Endodermal cell (in vitro differentiated cells): ENCODE measurements at regions not wholly inside any gene's neighbourhood (a gene's known extent, or its start where the extent isn't known, plus 50 kb on each side); places are given as distances from the start of the nearest gene placed in this dataset.

ENCODE experiments used
- DNase-seq: peaks from one replicate; pipeline ENCODE4 v3.0.0-alpha.2; 2017
- H3K27ac ChIP-seq: 2 replicates; pipeline ENCODE4 v1.5.1; 2013; ENCODE audit warnings: mild to moderate bottlenecking, low read depth, low read length, moderate library complexity
- H3K27me3 ChIP-seq: 2 replicates; pipeline ENCODE4 v1.6.1; 2013; ENCODE audit warnings: mild to moderate bottlenecking, low read length, moderate library complexity; ENCODE audit not compliant: insufficient read depth, control insufficient read depth, poor library complexity, severe bottlenecking
- H3K36me3 ChIP-seq: 2 replicates; pipeline ENCODE4 v1.7.0; 2013; ENCODE audit warnings: mild to moderate bottlenecking, low read length, moderate library complexity; ENCODE audit not compliant: control insufficient read depth, insufficient read depth
- H3K4me1 ChIP-seq: one replicate; pipeline ENCODE4 v1.7.0; 2013; ENCODE audit warnings: low read length; ENCODE audit not compliant: control insufficient read depth, insufficient read depth
- H3K4me3 ChIP-seq: 2 replicates; pipeline ENCODE4 v1.5.1; 2013; ENCODE audit warnings: mild to moderate bottlenecking, low read length, moderate library complexity
- H3K9ac ChIP-seq: 2 replicates; pipeline ENCODE4 v1.6.1; 2013; ENCODE audit warnings: mild to moderate bottlenecking, low read length, moderate library complexity; ENCODE audit not compliant: poor library complexity, severe bottlenecking; ENCODE audit errors: extremely low read depth
- H3K9me3 ChIP-seq: 2 replicates; pipeline ENCODE4 v1.6.1; 2013; ENCODE audit warnings: mild to moderate bottlenecking, low read length, moderate library complexity; ENCODE audit not compliant: control insufficient read depth
- H3K27ac Mint-ChIP-seq: 2 replicates; pipeline ENCODE4 v1.8.0; 2020; ENCODE audit warnings: mixed read lengths
- H3K27me3 Mint-ChIP-seq: 2 replicates; pipeline ENCODE4 v1.8.0; 2021; ENCODE audit warnings: mild to moderate bottlenecking, mixed read lengths; ENCODE audit not compliant: insufficient read depth
- H3K36me3 Mint-ChIP-seq: 2 replicates; pipeline ENCODE4 v1.8.0; 2020; ENCODE audit warnings: low read depth, mixed read lengths
- H3K4me1 Mint-ChIP-seq: 2 replicates; pipeline ENCODE4 v1.8.0; 2020; ENCODE audit warnings: mixed read lengths
- H3K4me3 Mint-ChIP-seq: 2 replicates; pipeline ENCODE4 v1.8.0; 2020; ENCODE audit warnings: mild to moderate bottlenecking, moderate library complexity, mixed read lengths
- H3K9me3 Mint-ChIP-seq: 2 replicates; pipeline ENCODE4 v1.8.0; 2020; ENCODE audit warnings: mild to moderate bottlenecking, mixed read lengths
- WGBS, 2 experiments: methylation state at CpG; one replicate each; pipeline versions ENCODE4 v1.1.5 to v1.1.7; 2013; ENCODE audit warnings: missing lambda C conversion rate in 2 of 2, mixed read lengths in 1 of 2; ENCODE audit not compliant: insufficient coverage in 1 of 2, insufficient read length in 1 of 2; 5-methylcytosine and 5-hydroxymethylcytosine counted together
- TF ChIP-seq, protein P1 (sequence below): fragments of 200-600 bp; sonication (generic); conservative IDR thresholded peaks from 2 replicates; pipeline ENCODE4 v1.5.0; 2021; ENCODE audit warnings: antibody characterized with exemption, mild to moderate bottlenecking

DNA sequence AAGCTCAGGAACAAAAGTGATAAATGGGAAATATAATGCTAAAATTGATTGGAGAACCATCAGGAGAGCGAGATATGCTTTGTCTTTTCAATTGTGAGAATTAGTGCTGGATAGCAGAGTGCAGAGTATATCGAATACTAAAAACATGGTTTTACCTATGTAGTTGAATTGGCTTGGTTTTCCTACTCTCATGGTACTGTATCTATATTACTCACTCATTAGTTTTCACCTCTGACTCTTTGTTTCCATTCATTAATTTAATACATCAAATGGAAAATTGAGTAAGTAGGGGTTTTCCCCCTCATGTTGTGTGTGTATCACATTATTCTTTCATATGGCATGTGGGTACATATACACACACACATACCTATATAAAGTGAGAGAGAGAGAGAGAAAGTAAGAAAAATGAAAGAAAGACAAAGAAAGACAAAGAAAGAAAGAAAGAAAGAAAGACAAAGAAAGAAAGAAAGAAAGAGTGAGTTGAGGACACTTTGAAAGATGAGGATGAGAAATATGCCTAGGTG, 1574.5 kb downstream of the MRPL39 start:
- Mint-ChIP-seq H3K4me1 (no peaks in the 10 kb centered on the region), H3K27me3 (no peaks in the 10 kb centered on the region), H3K27ac (no peak overlapping the region), H3K4me3 (no peak overlapping the region), H3K36me3 (no peaks in the 10 kb centered on the region), H3K9me3 (peaks cover 56% of the 10 kb centered on the region)
- TF ChIP-seq, protein P1, sequence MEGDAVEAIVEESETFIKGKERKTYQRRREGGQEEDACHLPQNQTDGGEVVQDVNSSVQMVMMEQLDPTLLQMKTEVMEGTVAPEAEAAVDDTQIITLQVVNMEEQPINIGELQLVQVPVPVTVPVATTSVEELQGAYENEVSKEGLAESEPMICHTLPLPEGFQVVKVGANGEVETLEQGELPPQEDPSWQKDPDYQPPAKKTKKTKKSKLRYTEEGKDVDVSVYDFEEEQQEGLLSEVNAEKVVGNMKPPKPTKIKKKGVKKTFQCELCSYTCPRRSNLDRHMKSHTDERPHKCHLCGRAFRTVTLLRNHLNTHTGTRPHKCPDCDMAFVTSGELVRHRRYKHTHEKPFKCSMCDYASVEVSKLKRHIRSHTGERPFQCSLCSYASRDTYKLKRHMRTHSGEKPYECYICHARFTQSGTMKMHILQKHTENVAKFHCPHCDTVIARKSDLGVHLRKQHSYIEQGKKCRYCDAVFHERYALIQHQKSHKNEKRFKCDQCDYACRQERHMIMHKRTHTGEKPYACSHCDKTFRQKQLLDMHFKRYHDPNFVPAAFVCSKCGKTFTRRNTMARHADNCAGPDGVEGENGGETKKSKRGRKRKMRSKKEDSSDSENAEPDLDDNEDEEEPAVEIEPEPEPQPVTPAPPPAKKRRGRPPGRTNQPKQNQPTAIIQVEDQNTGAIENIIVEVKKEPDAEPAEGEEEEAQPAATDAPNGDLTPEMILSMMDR: no peak
- Histone ChIP-seq H3K4me3 (no peak overlapping the region), H3K27me3 (no peaks in the 10 kb centered on the region), H3K4me1 (no peaks in the 10 kb centered on the region), H3K36me3 (no peaks in the 10 kb centered on the region), H3K9ac (no peak overlapping the region), H3K27ac (no peak overlapping the region), H3K9me3 (peaks cover 31% of the 10 kb centered on the region)
- no peak for DNase-seq
- WGBS, 2 experiments: 71 to 77% methylated on average over 2 of the region's 2 CpGs

DNA sequence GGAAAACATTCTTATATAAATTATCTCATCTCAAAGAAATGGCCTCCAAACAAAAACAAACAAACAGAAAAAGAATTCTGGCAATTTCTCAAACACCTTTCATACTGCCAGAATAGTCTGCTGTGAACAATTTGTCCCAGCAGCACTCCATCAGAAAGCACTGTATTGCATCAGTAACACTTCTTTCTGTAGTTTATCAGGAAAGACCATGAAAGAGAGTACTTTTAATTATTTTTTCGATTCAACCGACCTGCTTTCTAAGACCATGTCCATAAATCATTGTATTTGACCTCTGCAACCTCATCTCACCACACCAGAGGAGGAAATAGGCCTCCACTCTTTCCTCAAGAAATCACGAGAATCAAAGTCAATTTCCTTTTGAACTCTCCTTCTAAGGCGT, 1579.9 kb downstream of the MRPL39 start:
- Histone ChIP-seq H3K9ac (no peak overlapping the region), H3K27ac (no peak overlapping the region), H3K27me3 (no peaks in the 10 kb centered on the region), H3K4me3 (no peak overlapping the region), H3K9me3 (no peaks in the 10 kb centered on the region), H3K36me3 (no peaks in the 10 kb centered on the region), H3K4me1 (no peaks in the 10 kb centered on the region)
- TF ChIP-seq, protein P1: no peak
- Mint-ChIP-seq H3K27me3 (no peaks in the 10 kb centered on the region), H3K4me3 (no peak overlapping the region), H3K27ac (no peak overlapping the region), H3K36me3 (no peaks in the 10 kb centered on the region), H3K9me3 (peaks cover 28% of the 10 kb centered on the region), H3K4me1 (no peaks in the 10 kb centered on the region)
- DNase-seq: no peak
- 81 to 83% methylated on average over 2 to 4 of the region's 4 CpGs for WGBS, 2 experiments

DNA sequence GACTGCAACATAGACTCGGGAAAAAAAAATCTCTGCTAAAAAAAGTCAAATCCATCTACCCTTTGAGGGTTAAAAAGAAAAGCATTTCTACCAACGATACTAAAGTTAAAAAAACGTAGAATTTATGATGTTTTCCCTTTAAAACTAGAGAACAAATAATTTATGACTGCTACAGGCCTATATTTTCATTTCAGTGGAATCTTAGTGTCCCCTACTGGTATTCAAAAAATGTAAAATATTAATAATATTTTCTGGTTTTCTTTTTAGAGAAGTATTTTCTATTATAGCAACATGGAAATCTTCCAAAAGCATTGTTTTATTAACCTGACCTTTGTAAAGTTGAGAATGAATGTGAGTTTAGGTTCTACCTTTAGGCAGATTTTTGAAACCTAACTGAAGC, 1582.2 kb downstream of the MRPL39 start:
- no peak for DNase-seq
- H3K9me3 Mint-ChIP-seq: peaks cover 37% of the 10 kb centered on the region
- no peaks in the 10 kb centered on the region for H3K4me1 Mint-ChIP-seq
- H3K27me3 Mint-ChIP-seq: no peaks in the 10 kb centered on the region
- 59 to 86% methylated on average over 1 to 3 of the region's 3 CpGs for WGBS, 2 experiments
- Histone ChIP-seq H3K4me1 (no peaks in the 10 kb centered on the region), H3K9me3 (peaks cover 16% of the 10 kb centered on the region), H3K9ac (no peak overlapping the region), H3K4me3 (no peak overlapping the region), H3K27ac (no peak overlapping the region), H3K36me3 (no peaks in the 10 kb centered on the region), H3K27me3 (no peaks in the 10 kb centered on the region)
- no peak overlapping the region for H3K27ac Mint-ChIP-seq
- TF ChIP-seq, protein P1: no peak
- no peak overlapping the region for H3K4me3 Mint-ChIP-seq
- H3K36me3 Mint-ChIP-seq: no peaks in the 10 kb centered on the region
